Lower leg skin (tissue), 4 donors: ENCODE measurements at regions not wholly inside any gene's neighbourhood (a gene's known extent, or its start where the extent isn't known, plus 50 kb on each side); places are given as distances from the start of the nearest gene placed in this dataset.

Experiments
- DNase-seq, 2 donors: peaks; one replicate each; pipeline ENCODE4 v3.0.0-alpha.2; 2019; ENCODE audit warnings: low spot score in 2 of 2
- H3K4me3 ChIP-seq: fragments of 200-600 bp; sonication (generic); 2 replicates; pipeline ENCODE4 v1.5.1; 2017; ENCODE audit warnings: mild to moderate bottlenecking, low read depth; ENCODE audit not compliant: poor library complexity, severe bottlenecking
- POLR2A ChIP-seq, 2 donors: fragments of 450-650 bp; IDR thresholded peaks; one replicate each; pipeline ENCODE4 v1.6.1; 2016 to 2017; ENCODE audit warnings: antibody characterized with exemption in 2 of 2, mild to moderate bottlenecking in 1 of 2, moderate library complexity in 1 of 2
- WGBS, 2 donors: methylation state at CpG; one replicate each; pipeline ENCODE4 v1.1.5; 2018; 5-methylcytosine and 5-hydroxymethylcytosine counted together
- intact Hi-C: fragments of 100-400 bp; cut with DNase I; formaldehyde crosslinking; loops from one replicate; pipeline ENCODE4 v1.15.0; 2023; ENCODE audit warnings: low total_unique reads
- TF ChIP-seq, protein P1 (sequence below), 3 donors: fragments of 450-650 bp; IDR thresholded peaks; one replicate each; pipeline ENCODE4 v1.5.1; 2016; ENCODE audit warnings: antibody characterized with exemption in 3 of 3, mild to moderate bottlenecking in 3 of 3, moderate library complexity in 2 of 3

DNA sequence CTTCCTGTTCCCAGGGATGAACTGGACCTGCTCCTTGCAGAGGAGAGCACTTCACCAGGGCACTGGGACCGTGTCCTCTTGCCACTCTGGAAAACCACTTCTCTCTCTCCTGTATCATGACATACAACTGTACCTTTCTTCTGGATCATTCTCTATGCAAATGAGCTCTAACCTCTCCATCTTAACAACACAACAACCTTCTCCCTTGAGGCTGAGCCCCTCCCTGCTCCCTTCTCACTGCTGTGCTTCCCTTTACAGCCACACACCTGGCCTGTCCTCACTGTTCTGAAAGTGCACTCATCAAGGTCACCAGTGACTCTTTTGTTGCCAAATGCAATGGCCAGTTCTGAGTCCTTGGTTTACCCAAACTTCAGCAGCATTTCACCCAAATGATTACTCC lies 54.5 kb upstream of the MRPS6 start:
- no peak for TF ChIP-seq POLR2A (IDR thresholded peaks at IDR 0.05)
- TF ChIP-seq, protein P1, sequence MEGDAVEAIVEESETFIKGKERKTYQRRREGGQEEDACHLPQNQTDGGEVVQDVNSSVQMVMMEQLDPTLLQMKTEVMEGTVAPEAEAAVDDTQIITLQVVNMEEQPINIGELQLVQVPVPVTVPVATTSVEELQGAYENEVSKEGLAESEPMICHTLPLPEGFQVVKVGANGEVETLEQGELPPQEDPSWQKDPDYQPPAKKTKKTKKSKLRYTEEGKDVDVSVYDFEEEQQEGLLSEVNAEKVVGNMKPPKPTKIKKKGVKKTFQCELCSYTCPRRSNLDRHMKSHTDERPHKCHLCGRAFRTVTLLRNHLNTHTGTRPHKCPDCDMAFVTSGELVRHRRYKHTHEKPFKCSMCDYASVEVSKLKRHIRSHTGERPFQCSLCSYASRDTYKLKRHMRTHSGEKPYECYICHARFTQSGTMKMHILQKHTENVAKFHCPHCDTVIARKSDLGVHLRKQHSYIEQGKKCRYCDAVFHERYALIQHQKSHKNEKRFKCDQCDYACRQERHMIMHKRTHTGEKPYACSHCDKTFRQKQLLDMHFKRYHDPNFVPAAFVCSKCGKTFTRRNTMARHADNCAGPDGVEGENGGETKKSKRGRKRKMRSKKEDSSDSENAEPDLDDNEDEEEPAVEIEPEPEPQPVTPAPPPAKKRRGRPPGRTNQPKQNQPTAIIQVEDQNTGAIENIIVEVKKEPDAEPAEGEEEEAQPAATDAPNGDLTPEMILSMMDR (IDR thresholded peaks at IDR 0.05): no peak
- intact Hi-C loops: no loop called here
- DNase-seq: no peak
- H3K4me3 ChIP-seq: no peak overlapping the region
- WGBS, 2 donors: 85 to 88% methylated on average over 1 of the region's 1 CpG

DNA sequence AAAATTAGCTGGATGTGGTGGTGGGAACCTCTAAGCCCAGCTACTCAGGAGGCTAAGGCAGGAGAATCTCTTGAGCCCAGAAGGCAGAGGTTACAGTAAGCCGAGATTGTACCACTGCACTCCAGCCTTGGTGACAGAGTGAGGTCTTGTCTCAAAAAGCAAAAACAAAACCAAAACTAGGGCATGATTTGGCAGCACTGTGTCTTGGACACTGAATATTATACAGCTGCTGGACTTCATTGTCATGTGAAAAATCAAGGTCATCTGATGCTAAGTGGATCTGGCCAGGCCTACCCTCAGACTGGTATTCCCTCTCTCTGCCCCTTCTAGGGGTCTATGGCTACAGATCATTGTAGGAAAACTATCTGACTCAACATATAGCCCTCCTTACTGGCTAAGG lies 55.2 kb upstream of the MRPS6 start:
- WGBS, 2 donors: 95 to 96% methylated on average over 1 of the region's 1 CpG
- no peak for DNase-seq
- intact Hi-C loops: no loop called here
- TF ChIP-seq POLR2A (IDR thresholded peaks at IDR 0.05): no peak
- TF ChIP-seq, protein P1 (IDR thresholded peaks at IDR 0.05): no peak
- no peak overlapping the region for H3K4me3 ChIP-seq

DNA sequence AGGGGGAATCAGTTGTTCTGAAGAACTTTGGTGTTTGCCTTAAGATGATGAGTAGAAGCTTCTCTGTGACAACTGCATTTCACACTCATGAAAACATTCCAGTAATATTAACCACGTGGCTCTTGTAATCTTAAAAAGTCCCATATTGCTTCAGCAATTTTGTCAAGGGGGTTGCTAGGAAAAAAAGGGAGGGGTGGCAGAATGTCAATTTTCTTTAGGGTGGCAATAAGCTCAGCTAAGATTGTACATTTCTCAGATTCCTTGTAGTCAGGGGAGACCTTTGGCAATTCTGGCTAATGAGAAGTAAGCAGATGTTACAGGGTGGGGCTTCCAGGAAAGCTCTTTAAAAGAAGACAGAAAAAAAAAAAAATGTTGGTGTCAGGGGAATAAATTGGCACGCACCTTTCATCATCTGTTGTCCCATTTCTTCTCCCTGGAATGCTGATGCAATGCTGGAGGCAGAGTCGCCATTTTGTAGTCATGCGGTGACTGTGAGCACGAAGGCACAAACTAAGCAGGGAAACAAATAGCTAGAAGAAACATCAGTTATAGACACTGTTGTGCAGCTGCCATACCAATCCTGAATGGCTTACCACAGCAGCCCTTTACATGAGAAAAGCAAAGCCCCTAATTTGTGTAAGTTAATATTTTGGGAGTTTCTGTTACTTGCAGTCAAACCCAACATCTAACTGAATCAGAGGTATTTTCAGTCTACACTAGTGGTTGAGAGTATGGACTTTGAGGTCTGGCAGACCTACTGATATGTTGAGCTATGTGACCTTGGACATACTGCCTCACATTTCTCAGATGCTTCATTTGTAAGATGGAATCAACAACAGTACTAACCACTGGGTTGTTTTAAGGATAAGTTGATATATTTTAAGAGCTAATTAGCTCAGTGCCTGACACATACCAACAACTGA lies 56.1 kb upstream of the MRPS6 start:
- H3K4me3 ChIP-seq: no peak overlapping the region
- no peak for TF ChIP-seq POLR2A (IDR thresholded peaks at IDR 0.05)
- TF ChIP-seq, protein P1 (IDR thresholded peaks at IDR 0.05): no peak
- WGBS, 2 donors: 83 to 86% methylated on average over 5 of the region's 5 CpGs
- no peak for DNase-seq
- intact Hi-C loops: no loop called here

DNA sequence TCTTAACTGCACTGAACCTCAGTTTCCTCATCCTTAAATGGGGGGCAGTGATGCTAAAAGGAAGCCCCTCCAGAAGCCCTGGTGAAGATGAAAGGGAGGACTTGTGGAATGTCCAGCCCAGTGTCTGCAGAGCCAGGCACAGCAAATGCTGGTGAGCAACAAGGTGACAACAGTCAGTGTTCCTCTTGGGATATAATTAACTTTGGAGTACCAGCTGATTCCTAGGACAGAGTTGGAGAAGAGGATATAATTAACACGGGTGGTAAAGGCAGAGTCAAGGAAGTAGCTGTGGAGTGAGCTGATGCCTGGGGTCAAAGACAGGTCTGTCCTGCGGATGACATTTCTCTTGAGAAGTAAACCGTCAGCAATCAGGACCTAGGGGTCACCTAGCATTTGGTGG lies 60.7 kb upstream of the MRPS6 start:
- intact Hi-C loops: no loop called here
- WGBS, 2 donors: 78 to 84% methylated on average over 3 of the region's 3 CpGs
- DNase-seq: no peak
- TF ChIP-seq, protein P1 (IDR thresholded peaks at IDR 0.05): no peak
- no peak overlapping the region for H3K4me3 ChIP-seq

DNA sequence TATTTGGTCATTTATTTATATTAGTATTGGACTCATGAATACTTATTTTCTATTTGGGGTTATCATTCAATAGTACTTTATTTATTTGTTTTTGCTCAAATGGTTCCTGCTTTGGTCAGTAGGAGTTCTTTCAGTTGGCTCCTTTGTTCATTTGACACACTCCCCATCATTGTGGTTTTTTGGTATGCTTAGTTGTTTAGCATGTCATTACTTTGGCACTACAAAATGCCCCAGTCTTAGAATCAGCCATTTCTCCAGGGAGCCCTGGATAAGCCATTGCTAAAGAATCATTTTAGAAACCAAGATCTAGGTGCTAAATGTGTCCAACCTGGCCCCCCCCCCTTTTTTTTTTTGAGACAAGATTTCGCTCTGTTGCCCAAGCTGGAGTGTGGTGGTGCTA lies 61.7 kb upstream of the MRPS6 start:
- no peak for DNase-seq
- WGBS, 2 donors: 100% methylated on average over 1 of the region's 1 CpG
- TF ChIP-seq, protein P1 (IDR thresholded peaks at IDR 0.05): no peak
- no peak for TF ChIP-seq POLR2A (IDR thresholded peaks at IDR 0.05)

DNA sequence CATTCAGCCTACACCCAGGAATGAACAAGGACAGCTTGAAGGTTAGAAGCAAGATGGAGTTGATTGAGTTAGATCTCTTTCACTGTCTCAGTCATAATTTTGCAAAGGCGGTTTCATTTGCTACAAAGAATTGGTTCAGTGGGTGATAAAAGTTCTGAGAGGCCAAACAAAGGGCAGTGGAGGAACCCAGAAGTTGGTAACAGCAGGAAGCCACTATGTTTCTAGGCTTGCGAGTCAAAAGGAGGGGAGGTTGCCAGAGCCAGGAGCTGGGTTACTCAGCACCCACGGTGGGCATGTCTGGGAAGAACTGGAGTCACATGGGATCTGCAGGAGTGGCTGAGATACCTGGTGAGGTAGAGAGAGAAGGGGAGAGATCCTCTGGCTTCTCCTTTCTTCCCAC lies 64.2 kb upstream of the MRPS6 start:
- intact Hi-C loops: no loop called here
- TF ChIP-seq, protein P1 (IDR thresholded peaks at IDR 0.05): no peak
- no peak for TF ChIP-seq POLR2A (IDR thresholded peaks at IDR 0.05)
- no peak for DNase-seq
- WGBS, 2 donors: 76 to 78% methylated on average over 3 of the region's 3 CpGs
- no peak overlapping the region for H3K4me3 ChIP-seq

More for the DNA sequence above, 61.7 kb upstream of the MRPS6 start:
- intact Hi-C loops: no loop called here
- no peak overlapping the region for H3K4me3 ChIP-seq
